Brain microvascular endothelial cell (primary cell): ENCODE measurements at regions not wholly inside any gene's neighbourhood (a gene's known extent, or its start where the extent isn't known, plus 50 kb on each side); places are given as distances from the start of the nearest gene placed in this dataset.
"Not testable (repeated sequence)": the region's sequence is repeated elsewhere in the genome, so short reads cannot be mapped to it uniquely, and the experiment has no call there.

Experiments
- DNase-seq: peaks from one replicate; pipeline ENCODE4 v3.0.0-alpha.2; 2020
- H3K27ac ChIP-seq: fragments of 250-450 bp; sonication (Bioruptor Pico); 2 replicates; pipeline ENCODE4 v1.5.1; 2020; ENCODE audit warnings: mild to moderate bottlenecking, moderate library complexity
- H3K27me3 ChIP-seq: fragments of 250-450 bp; sonication (Bioruptor Pico); replicated peaks from 2 replicates; pipeline ENCODE4 v1.5.1; 2020; ENCODE audit warnings: mild to moderate bottlenecking
- H3K36me3 ChIP-seq: fragments of 250-450 bp; sonication (Bioruptor Pico); replicated peaks from 2 replicates; pipeline ENCODE4 v1.5.1; 2020; ENCODE audit warnings: mild to moderate bottlenecking
- H3K4me3 ChIP-seq: 2 replicates; pipeline ENCODE4 v1.5.1; 2011; ENCODE audit warnings: low read depth, mild to moderate bottlenecking, control low read depth, low read length, moderate library complexity
- in situ Hi-C: cut with HindIII; loops from 2 replicates; pipeline ENCODE4 v1.10.0; 2017; ENCODE audit warnings: low sequenced_read_pairs, low pct_ligation_motif_present
- TF ChIP-seq, protein P1 (sequence below): IDR thresholded peaks from 2 replicates; pipeline ENCODE4 v1.5.1; 2011; ENCODE audit warnings: low read depth, mild to moderate bottlenecking, moderate library complexity, low read length, control low read depth, inconsistent platforms; ENCODE audit errors: missing control alignments

DNA sequence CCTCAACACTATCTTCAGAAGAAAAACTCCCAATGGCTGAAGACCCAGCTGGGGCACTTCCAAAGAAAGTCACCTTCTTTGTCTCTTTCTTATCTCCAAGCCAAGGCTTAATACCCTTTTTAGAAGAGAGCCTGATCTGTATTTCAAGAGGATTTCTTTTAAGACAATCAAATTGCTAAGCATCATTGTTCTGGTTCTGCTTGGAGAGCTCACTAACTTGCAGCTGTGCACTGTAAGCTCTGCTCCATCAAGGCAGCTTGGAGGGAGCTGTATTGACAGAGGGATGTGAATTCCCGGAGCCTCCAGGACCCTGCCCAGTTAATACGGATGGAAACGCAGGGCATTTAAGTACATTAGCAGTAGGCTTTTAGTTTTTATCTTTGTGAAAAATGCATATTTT, 253.1 kb downstream of the TDRD15 start:
- in situ Hi-C loops = no loop called here
- Histone ChIP-seq H3K27me3 (no peaks in the 10 kb centered on the region), H3K27ac (no peak overlapping the region), H3K4me3 (no peak overlapping the region), H3K36me3 (no peaks in the 10 kb centered on the region)
- TF ChIP-seq, protein P1, sequence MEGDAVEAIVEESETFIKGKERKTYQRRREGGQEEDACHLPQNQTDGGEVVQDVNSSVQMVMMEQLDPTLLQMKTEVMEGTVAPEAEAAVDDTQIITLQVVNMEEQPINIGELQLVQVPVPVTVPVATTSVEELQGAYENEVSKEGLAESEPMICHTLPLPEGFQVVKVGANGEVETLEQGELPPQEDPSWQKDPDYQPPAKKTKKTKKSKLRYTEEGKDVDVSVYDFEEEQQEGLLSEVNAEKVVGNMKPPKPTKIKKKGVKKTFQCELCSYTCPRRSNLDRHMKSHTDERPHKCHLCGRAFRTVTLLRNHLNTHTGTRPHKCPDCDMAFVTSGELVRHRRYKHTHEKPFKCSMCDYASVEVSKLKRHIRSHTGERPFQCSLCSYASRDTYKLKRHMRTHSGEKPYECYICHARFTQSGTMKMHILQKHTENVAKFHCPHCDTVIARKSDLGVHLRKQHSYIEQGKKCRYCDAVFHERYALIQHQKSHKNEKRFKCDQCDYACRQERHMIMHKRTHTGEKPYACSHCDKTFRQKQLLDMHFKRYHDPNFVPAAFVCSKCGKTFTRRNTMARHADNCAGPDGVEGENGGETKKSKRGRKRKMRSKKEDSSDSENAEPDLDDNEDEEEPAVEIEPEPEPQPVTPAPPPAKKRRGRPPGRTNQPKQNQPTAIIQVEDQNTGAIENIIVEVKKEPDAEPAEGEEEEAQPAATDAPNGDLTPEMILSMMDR = no peak
- no peak for DNase-seq

DNA sequence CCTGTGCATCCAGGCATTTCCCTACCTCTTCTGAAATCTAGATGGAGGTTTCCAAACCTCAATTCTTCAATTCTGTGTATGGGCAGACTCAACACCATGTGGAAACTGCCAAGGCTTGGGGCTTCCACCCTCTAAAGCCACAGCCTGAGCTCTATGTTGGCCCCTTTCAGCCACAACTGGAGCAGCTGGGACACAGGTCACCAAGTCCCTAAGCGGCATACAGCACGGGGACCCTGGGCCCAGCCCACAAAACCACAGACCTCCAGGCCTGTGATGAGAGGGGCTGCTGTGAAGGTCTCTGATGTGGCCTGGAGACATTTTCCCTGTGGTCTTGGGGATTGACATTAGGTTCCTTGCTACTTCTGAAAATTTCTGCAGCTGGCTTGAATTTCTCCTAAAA, 255.4 kb downstream of the TDRD15 start:
- Histone ChIP-seq H3K27me3 (no peaks in the 10 kb centered on the region), H3K36me3 (no peaks in the 10 kb centered on the region), H3K4me3 (no peak overlapping the region), H3K27ac (no peak overlapping the region)
- in situ Hi-C loops = no loop called here
- DNase-seq = no peak
- TF ChIP-seq, protein P1 = no peak

DNA sequence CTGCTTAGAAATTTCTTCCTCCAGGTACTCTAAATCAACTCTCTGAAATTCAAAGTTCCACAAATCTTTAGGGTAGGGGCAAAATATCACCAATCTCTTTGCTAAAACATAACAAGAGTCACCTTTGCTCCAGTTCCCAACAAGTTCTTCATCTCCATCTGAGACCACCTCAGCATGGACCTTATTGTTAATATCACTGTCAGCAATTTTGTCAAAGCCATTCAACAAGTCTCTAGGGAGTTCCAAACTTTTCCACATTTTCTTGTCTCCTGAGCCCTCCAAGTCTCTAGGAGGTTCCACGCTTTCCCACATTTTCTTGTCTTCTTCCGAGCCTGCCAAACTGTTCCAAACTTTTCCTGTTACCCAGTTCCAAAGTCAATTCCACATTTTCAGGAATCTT, 255.9 kb downstream of the TDRD15 start:
- H3K4me3 ChIP-seq, H3K27ac ChIP-seq, H3K27me3 ChIP-seq, DNase-seq, in situ Hi-C loops, H3K36me3 ChIP-seq: not testable (repeated sequence)

DNA sequence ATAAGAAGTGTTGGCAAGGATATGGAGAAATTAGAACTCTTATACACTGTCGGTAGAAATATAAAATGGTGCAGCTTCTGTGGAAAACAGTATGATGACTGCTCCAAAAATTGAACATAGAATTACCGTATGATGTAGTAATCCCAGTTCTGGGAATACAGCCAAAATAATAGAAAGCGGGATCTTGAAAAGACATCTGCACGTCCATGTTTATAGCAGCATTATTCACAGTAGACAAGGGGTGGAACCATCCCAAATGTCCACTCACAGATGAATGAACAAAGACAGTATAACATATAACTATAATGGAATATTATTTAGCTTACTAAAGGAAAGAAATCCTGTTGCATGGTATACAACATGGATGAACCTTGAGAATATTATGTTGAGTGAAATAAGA, 257.7 kb downstream of the TDRD15 start:
- no peaks in the 10 kb centered on the region for H3K36me3 ChIP-seq
- in situ Hi-C loops = no loop called here
- H3K27ac ChIP-seq = no peak overlapping the region
- TF ChIP-seq, protein P1 = no peak
- H3K4me3 ChIP-seq = no peak overlapping the region
- no peak for DNase-seq
- H3K27me3 ChIP-seq = no peaks in the 10 kb centered on the region

DNA sequence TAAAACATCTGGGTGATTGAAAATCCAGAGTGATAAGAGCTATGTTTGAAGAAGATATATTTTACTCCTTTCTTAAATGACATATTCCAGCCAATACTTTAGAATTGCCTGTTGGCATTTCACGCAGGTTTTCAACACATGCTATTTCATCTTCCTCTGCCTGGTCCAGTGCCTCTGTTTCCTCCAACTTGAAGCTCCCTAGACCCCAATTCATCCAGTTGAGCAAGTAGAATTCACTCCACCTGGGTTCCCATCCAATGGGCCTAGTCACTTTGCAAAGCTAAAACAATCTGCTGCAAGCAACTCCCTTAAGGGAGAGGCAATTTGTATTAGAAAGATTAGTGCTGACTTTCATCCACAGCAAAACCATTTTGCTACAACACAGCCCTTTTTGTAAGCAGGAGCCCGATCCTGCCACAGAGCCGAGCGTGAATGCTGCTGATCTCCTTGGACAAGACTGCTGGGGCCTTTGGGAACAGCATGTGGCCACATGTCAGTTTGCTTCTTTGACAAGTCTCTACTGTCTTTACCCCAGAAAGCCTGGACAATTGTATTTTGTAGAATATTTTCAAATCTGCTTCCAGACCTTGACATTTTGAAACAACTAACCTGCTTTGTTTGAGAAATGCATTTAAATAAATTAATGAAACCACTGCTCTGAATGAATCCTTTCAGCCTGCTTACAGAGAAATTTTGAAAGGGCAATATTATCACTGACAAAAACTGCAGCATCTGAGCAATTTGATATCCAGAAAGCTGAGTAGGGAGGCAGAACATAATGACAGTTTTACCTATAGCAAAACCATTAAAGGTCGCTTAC, 259.1 kb downstream of the TDRD15 start:
- in situ Hi-C loops = no loop called here

DNA sequence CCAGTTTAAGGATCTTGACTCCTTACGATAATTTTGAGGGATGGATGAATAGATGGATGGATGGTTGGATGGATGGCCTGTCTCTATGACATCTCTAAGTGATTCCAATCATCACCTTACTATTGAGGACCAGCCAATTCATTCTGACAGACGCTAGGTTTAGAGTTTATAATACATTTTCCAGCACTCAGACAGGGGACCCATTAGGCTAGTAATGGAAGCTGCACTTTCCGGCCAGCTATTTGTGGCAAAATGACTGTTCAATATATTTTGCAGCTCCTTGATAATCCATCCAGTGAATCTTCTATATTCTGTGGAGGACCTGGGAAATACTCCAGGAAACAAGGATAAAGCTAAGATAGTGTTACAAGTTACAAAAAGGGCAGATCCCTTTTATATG, 262.9 kb downstream of the TDRD15 start:
- H3K27me3 ChIP-seq = no peaks in the 10 kb centered on the region
- in situ Hi-C loops = no loop called here
- no peak for DNase-seq
- H3K4me3 ChIP-seq = no peak overlapping the region
- TF ChIP-seq, protein P1 = no peak
- H3K27ac ChIP-seq = no peak overlapping the region
- no peaks in the 10 kb centered on the region for H3K36me3 ChIP-seq

More for the DNA sequence above, 259.1 kb downstream of the TDRD15 start:
- TF ChIP-seq, protein P1 = no peak
- Histone ChIP-seq H3K27me3 (no peaks in the 10 kb centered on the region), H3K27ac (no peak overlapping the region), H3K4me3 (no peak overlapping the region), H3K36me3 (no peaks in the 10 kb centered on the region)
- no peak for DNase-seq
